ENCODE measurements at regions not wholly inside any gene's neighbourhood (a gene's known extent, or its start where the extent isn't known, plus 50 kb on each side); places are given as distances from the start of the nearest gene placed in this dataset.

GRCh38 chr2:35297403-35297802 lies 1058.2 kb upstream of the CRIM1 start:
- POLR2A ChIA-PET, result no interaction called here
- TF ChIP-seq AR (CRISPR knock-in tag; IDR thresholded peaks at IDR 0.05), result no peak
- TF ChIP-seq JAZF1 (CRISPR knock-in tag; IDR thresholded peaks at IDR 0.05), result no peak
- no peak for TF ChIP-seq NFE2L1 (CRISPR knock-in tag; IDR thresholded peaks at IDR 0.05)
- no peak for TF ChIP-seq ARID4B (CRISPR knock-in tag; IDR thresholded peaks at IDR 0.05; ENCODE audit: borderline replicate concordance)
- no peak for TF ChIP-seq ZNF317 (CRISPR knock-in tag; IDR thresholded peaks at IDR 0.05; ENCODE audit: borderline replicate concordance, low read depth)
- no peak for TF ChIP-seq FOXJ3 (CRISPR knock-in tag; IDR thresholded peaks at IDR 0.05; ENCODE audit: borderline replicate concordance)
- no peak for TF ChIP-seq ZBTB21 (CRISPR knock-in tag; IDR thresholded peaks at IDR 0.05; ENCODE audit: borderline replicate concordance)
- no peak for TF ChIP-seq SMAD4 (CRISPR knock-in tag; IDR thresholded peaks at IDR 0.05)
- TF ChIP-seq SP1 (CRISPR knock-in tag; conservative IDR thresholded peaks at IDR 0.05), result no peak
- DNase-seq (ENCODE audit: low spot score) (no peak), ATAC-seq (no peak)
- H3K36me3 Mint-ChIP-seq, result no peaks in the 10 kb centered on the region
- H3K9me3 Mint-ChIP-seq, result no peaks in the 10 kb centered on the region
- peaks cover 18% of the 10 kb centered on the region for H3K4me1 Mint-ChIP-seq
- no peak overlapping the region for H3K4me3 Mint-ChIP-seq
- no peaks in the 10 kb centered on the region for H3K27me3 Mint-ChIP-seq (ENCODE audit: low read depth)
- H3K27ac Mint-ChIP-seq, result no peak overlapping the region
- CTCF ChIA-PET, result no interaction called here

GRCh38 chr2:35294636-35295263 lies 1060.8 kb upstream of the CRIM1 start:
- Mint-ChIP-seq H3K9me3 (no peaks in the 10 kb centered on the region), H3K27me3 (ENCODE audit: low read depth) (no peaks in the 10 kb centered on the region; the same call in 1 of the 2 replicates), H3K4me3 (no peak overlapping the region), H3K27ac (no peak overlapping the region), H3K36me3 (no peaks in the 10 kb centered on the region), H3K4me1 (peaks cover 18% of the 10 kb centered on the region)
- ATAC-seq (no peak), DNase-seq (ENCODE audit: low spot score) (no peak)
- CTCF ChIA-PET, result interaction anchor here (0.5 kb wide), 1 partner anchor 1186 kb away, joined by 3 read pairs; no protein-coding TSS in a partner anchor
- POLR2A ChIA-PET, result no interaction called here
- TF ChIP-seq FOXP4 (CRISPR knock-in tag; IDR thresholded peaks at IDR 0.05), result no peak
- no peak for TF ChIP-seq JUN (CRISPR knock-in tag; IDR thresholded peaks at IDR 0.05)
- no peak for TF ChIP-seq ZNF138 (CRISPR knock-in tag; conservative IDR thresholded peaks at IDR 0.05)
- TF ChIP-seq ZBTB43 (CRISPR knock-in tag; IDR thresholded peaks at IDR 0.05), result no peak
- no peak for TF ChIP-seq TCF7 (CRISPR knock-in tag; IDR thresholded peaks at IDR 0.05; ENCODE audit: low read depth)
- TF ChIP-seq JAZF1 (CRISPR knock-in tag; IDR thresholded peaks at IDR 0.05), result no peak
- no peak for TF ChIP-seq PRRX2 (CRISPR knock-in tag; IDR thresholded peaks at IDR 0.05)
- no peak for TF ChIP-seq ZNF423 (CRISPR knock-in tag; IDR thresholded peaks at IDR 0.05)
- TF ChIP-seq GTF2I (CRISPR knock-in tag; conservative IDR thresholded peaks at IDR 0.05), result no peak
- no peak for TF ChIP-seq CREM (CRISPR knock-in tag; IDR thresholded peaks at IDR 0.05)
- no peak for TF ChIP-seq FOXP1 (CRISPR knock-in tag; IDR thresholded peaks at IDR 0.05; ENCODE audit: borderline replicate concordance)
- no peak for TF ChIP-seq ZNF425 (CRISPR knock-in tag; conservative IDR thresholded peaks at IDR 0.05)
- no peak for TF ChIP-seq NFATC4 (CRISPR knock-in tag; IDR thresholded peaks at IDR 0.05)
- no peak for TF ChIP-seq ERG (CRISPR knock-in tag; IDR thresholded peaks at IDR 0.05)

Measured in WTC11 (cell line).